ENCODE measurements at regions not wholly inside any gene's neighbourhood (a gene's known extent, or its start where the extent isn't known, plus 50 kb on each side); places are given as distances from the start of the nearest gene placed in this dataset.

GRCh38 chr1:228901936-228902681 is 166.8 kb downstream of the RHOU start (continued):
- TF ChIP-seq, protein P1, sequence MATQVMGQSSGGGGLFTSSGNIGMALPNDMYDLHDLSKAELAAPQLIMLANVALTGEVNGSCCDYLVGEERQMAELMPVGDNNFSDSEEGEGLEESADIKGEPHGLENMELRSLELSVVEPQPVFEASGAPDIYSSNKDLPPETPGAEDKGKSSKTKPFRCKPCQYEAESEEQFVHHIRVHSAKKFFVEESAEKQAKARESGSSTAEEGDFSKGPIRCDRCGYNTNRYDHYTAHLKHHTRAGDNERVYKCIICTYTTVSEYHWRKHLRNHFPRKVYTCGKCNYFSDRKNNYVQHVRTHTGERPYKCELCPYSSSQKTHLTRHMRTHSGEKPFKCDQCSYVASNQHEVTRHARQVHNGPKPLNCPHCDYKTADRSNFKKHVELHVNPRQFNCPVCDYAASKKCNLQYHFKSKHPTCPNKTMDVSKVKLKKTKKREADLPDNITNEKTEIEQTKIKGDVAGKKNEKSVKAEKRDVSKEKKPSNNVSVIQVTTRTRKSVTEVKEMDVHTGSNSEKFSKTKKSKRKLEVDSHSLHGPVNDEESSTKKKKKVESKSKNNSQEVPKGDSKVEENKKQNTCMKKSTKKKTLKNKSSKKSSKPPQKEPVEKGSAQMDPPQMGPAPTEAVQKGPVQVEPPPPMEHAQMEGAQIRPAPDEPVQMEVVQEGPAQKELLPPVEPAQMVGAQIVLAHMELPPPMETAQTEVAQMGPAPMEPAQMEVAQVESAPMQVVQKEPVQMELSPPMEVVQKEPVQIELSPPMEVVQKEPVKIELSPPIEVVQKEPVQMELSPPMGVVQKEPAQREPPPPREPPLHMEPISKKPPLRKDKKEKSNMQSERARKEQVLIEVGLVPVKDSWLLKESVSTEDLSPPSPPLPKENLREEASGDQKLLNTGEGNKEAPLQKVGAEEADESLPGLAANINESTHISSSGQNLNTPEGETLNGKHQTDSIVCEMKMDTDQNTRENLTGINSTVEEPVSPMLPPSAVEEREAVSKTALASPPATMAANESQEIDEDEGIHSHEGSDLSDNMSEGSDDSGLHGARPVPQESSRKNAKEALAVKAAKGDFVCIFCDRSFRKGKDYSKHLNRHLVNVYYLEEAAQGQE (IDR thresholded peaks at IDR 0.05; ENCODE audit: unreplicated experiment), result no peak
- TF ChIP-seq NANOG (IDR thresholded peaks at IDR 0.05; ENCODE audit: borderline replicate concordance) (no peak), CTCF (conservative IDR thresholded peaks at IDR 0.05; ENCODE audit: low read depth in 2 of 2) (no peak), EZH2 (IDR thresholded peaks at IDR 0.05; ENCODE audit: low read depth, unreplicated experiment) (no peak)
- TF ChIP-seq, protein P2, sequence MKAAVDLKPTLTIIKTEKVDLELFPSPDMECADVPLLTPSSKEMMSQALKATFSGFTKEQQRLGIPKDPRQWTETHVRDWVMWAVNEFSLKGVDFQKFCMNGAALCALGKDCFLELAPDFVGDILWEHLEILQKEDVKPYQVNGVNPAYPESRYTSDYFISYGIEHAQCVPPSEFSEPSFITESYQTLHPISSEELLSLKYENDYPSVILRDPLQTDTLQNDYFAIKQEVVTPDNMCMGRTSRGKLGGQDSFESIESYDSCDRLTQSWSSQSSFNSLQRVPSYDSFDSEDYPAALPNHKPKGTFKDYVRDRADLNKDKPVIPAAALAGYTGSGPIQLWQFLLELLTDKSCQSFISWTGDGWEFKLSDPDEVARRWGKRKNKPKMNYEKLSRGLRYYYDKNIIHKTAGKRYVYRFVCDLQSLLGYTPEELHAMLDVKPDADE (IDR thresholded peaks at IDR 0.05), result no peak

DNA sequence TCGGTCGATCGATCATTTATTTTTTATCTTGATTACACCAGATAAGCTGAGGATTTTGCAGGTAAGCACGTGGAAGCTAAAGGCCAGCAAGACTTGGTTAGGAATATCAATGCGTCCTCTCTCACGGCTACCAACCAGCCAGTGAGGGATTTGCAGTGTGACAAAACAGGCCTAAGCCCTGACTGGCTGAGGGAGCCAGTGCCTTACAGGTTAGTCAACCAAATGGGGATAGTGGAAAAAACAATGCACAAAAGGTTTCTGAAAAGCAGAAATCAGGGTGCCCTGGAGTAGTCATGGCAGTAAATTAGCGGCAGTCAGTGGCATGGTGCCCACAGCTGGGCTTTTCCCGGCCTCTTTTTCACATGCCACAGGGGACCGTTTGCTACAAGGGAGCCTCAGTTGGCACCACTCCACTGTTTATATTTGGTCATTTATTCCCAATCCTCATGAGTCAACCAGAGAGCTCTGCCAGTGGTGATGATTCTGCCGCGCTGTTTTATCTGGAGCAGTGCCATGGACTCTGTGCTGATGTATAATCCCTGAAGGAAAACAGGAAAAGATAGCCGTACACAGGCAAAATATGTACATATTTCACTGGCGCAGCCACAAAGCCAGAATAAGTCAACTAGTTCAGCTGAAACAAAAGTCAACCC is 167.6 kb downstream of the RHOU start:
- H3K9me3 Mint-ChIP-seq, result no peaks in the 10 kb centered on the region; the same call in 2 of the 3 replicates
- Histone ChIP-seq H3K4me2 (no peak overlapping the region), H3K9me2 (ENCODE audit: insufficient read depth) (no peaks in the 10 kb centered on the region), H2AFZ (no peak overlapping the region; the same call in 1 of the 2 replicates), H4K20me1 (replicated peaks; ENCODE audit: insufficient read depth) (no peaks in the 10 kb centered on the region), H3K4me3 (no peak overlapping the region), H3K27me3 (ENCODE audit: insufficient read depth) (no peaks in the 10 kb centered on the region), H3K4me1 (ENCODE audit: insufficient read depth) (peaks cover 5% of the 10 kb centered on the region; the same call in 1 of the 2 replicates), H3F3A (replicated peaks; ENCODE audit: low read depth) (no peaks in the 10 kb centered on the region), H3K27ac (ENCODE audit: low read depth) (no peak overlapping the region), H3K36me3 (ENCODE audit: insufficient read depth) (no peaks in the 10 kb centered on the region), H3K79me2 (replicated peaks; ENCODE audit: insufficient read depth) (no peaks in the 10 kb centered on the region)
- peaks cover 24% of the 10 kb centered on the region for H3K4me1 Mint-ChIP-seq
- no peak overlapping the region for H3K27ac Mint-ChIP-seq
- no peak for DNase-seq (ENCODE audit: low spot score)
- peaks cover 8% of the 10 kb centered on the region for H3K27me3 Mint-ChIP-seq (ENCODE audit: insufficient read depth, low read depth, poor library complexity)
- no peak for ATAC-seq
- no peaks in the 10 kb centered on the region for H3K36me3 Mint-ChIP-seq (ENCODE audit: low read depth)
- no peak overlapping the region for H3K4me3 Mint-ChIP-seq
- TF ChIP-seq, protein P2 (IDR thresholded peaks at IDR 0.05), result no peak
- TF ChIP-seq, protein P3, sequence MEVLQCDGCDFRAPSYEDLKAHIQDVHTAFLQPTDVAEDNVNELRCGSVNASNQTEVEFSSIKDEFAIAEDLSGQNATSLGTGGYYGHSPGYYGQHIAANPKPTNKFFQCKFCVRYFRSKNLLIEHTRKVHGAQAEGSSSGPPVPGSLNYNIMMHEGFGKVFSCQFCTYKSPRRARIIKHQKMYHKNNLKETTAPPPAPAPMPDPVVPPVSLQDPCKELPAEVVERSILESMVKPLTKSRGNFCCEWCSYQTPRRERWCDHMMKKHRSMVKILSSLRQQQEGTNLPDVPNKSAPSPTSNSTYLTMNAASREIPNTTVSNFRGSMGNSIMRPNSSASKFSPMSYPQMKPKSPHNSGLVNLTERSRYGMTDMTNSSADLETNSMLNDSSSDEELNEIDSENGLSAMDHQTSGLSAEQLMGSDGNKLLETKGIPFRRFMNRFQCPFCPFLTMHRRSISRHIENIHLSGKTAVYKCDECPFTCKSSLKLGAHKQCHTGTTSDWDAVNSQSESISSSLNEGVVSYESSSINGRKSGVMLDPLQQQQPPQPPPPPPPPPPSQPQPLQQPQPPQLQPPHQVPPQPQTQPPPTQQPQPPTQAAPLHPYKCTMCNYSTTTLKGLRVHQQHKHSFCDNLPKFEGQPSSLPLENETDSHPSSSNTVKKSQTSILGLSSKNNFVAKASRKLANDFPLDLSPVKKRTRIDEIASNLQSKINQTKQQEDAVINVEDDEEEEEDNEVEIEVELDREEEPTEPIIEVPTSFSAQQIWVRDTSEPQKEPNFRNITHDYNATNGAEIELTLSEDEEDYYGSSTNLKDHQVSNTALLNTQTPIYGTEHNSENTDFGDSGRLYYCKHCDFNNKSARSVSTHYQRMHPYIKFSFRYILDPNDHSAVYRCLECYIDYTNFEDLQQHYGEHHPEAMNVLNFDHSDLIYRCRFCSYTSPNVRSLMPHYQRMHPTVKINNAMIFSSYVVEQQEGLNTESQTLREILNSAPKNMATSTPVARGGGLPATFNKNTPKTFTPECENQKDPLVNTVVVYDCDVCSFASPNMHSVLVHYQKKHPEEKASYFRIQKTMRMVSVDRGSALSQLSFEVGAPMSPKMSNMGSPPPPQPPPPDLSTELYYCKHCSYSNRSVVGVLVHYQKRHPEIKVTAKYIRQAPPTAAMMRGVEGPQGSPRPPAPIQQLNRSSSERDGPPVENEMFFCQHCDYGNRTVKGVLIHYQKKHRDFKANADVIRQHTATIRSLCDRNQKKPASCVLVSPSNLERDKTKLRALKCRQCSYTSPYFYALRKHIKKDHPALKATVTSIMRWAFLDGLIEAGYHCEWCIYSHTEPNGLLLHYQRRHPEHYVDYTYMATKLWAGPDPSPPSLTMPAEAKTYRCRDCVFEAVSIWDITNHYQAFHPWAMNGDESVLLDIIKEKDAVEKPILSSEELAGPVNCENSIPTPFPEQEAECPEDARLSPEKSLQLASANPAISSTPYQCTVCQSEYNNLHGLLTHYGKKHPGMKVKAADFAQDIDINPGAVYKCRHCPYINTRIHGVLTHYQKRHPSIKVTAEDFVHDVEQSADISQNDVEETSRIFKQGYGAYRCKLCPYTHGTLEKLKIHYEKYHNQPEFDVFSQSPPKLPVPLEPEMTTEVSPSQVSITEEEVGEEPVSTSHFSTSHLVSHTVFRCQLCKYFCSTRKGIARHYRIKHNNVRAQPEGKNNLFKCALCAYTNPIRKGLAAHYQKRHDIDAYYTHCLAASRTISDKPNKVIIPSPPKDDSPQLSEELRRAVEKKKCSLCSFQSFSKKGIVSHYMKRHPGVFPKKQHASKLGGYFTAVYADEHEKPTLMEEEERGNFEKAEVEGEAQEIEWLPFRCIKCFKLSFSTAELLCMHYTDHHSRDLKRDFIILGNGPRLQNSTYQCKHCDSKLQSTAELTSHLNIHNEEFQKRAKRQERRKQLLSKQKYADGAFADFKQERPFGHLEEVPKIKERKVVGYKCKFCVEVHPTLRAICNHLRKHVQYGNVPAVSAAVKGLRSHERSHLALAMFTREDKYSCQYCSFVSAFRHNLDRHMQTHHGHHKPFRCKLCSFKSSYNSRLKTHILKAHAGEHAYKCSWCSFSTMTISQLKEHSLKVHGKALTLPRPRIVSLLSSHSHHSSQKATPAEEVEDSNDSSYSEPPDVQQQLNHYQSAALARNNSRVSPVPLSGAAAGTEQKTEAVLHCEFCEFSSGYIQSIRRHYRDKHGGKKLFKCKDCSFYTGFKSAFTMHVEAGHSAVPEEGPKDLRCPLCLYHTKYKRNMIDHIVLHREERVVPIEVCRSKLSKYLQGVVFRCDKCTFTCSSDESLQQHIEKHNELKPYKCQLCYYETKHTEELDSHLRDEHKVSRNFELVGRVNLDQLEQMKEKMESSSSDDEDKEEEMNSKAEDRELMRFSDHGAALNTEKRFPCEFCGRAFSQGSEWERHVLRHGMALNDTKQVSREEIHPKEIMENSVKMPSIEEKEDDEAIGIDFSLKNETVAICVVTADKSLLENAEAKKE (CRISPR knock-in tag; IDR thresholded peaks at IDR 0.05), result no peak

Data from GM23338 (cell line).